Neural cell (in vitro differentiated cells): ENCODE measurements at regions not wholly inside any gene's neighbourhood (a gene's known extent, or its start where the extent isn't known, plus 50 kb on each side); places are given as distances from the start of the nearest gene placed in this dataset.

Experiments used
- EP300 ChIP-seq: fragments of 450-650 bp; conservative IDR thresholded peaks from 2 replicates; pipeline ENCODE4 v1.6.1; 2014; ENCODE audit warnings: antibody characterized with exemption, mild to moderate bottlenecking, moderate library complexity; ENCODE audit not compliant: poor library complexity, severe bottlenecking
- EZH2 ChIP-seq: fragments of 200-600, 300-800 bp; shearing (Covaris generic), sonication (generic); IDR thresholded peaks from 2 replicates; pipeline ENCODE4 v1.6.1; 2014; ENCODE audit warnings: antibody characterized with exemption, low read length, borderline replicate concordance, mild to moderate bottlenecking; ENCODE audit not compliant: insufficient read depth, poor library complexity, severe bottlenecking
- POLR2AphosphoS5 ChIP-seq: IDR thresholded peaks from 2 replicates; pipeline ENCODE4 v1.6.1; 2012
- TAF1 ChIP-seq: IDR thresholded peaks from 2 replicates; pipeline ENCODE4 v1.6.1; 2012; ENCODE audit warnings: low read depth
- TF ChIP-seq, protein P1 (sequence below): fragments of 450-650 bp; IDR thresholded peaks from 2 replicates; pipeline ENCODE4 v1.5.1; 2014; ENCODE audit warnings: antibody characterized with exemption, mild to moderate bottlenecking, moderate library complexity; ENCODE audit not compliant: poor library complexity, severe bottlenecking

DNA sequence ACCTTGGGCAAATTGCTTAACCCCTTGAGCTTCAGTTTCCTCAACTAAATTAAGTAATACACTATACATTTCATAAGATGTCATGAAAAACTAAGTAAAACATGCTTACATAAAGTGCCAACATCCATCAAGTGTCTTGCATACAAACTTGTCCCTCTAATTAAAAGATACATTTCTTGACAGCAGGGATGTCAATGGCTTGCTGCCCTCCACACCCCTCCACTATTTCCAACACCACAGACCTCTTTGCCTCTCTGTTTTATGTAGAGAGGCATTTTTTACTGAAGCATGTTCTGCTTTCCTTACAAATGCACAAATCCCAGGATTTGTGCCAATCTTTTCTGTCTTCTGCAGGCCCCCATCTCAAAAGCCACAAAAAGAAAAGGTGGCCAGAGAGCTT lies 89.0 kb upstream of the HOXC13 start:
- TF ChIP-seq EZH2 = no peak
- TF ChIP-seq, protein P1, sequence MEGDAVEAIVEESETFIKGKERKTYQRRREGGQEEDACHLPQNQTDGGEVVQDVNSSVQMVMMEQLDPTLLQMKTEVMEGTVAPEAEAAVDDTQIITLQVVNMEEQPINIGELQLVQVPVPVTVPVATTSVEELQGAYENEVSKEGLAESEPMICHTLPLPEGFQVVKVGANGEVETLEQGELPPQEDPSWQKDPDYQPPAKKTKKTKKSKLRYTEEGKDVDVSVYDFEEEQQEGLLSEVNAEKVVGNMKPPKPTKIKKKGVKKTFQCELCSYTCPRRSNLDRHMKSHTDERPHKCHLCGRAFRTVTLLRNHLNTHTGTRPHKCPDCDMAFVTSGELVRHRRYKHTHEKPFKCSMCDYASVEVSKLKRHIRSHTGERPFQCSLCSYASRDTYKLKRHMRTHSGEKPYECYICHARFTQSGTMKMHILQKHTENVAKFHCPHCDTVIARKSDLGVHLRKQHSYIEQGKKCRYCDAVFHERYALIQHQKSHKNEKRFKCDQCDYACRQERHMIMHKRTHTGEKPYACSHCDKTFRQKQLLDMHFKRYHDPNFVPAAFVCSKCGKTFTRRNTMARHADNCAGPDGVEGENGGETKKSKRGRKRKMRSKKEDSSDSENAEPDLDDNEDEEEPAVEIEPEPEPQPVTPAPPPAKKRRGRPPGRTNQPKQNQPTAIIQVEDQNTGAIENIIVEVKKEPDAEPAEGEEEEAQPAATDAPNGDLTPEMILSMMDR = no peak
- TF ChIP-seq POLR2AphosphoS5 = no peak
- no peak for TF ChIP-seq TAF1
- TF ChIP-seq EP300 = no peak
